ENCODE measurements at regions not wholly inside any gene's neighbourhood (a gene's known extent, or its start where the extent isn't known, plus 50 kb on each side); places are given as distances from the start of the nearest gene placed in this dataset.

DNA sequence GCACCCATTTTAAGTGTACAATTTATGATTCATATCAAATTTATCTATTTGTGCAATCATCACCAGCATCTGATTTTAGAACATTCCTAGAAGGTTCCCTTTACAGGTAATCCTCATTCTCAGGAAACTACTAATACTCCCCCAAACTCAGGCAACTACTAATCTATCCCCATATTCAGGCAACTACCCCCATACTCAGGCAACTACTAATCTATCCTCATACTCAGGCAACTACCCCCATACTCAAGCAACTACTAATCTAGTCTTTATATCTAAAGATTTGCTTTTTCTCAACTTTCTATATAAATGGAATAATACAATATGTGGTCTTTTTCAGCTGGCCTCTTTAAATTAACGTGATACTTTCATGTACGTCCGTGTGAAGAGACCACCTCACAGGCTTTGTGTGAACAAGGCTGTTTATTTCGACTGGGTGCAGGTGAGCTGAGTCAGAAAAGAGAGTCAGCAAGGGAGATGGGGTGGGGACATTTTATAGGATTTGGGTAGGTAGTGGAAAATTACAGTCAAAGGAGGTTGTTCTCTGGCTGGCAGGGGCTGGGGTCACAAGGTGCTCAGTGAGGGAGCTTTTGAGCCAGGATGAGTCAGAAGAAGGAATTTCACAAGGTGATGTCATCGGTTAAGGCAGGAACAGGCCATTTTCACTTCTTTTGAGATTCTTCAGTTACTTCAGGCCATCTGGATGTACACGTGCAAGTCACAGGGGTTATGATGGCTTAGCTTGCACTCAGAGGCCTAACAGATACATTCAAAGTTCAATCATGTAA lies 1444.5 kb upstream of the CADM2 start:
- DNase-seq = no peak

- DNase-seq = no peak
These were observed 1443.7 kb upstream of the CADM2 start for GRCh38 chr3:83515123-83515522.

- peak; percentile 25 to 78 (median 29) for DNase-seq
These were observed 1435.2 kb upstream of the CADM2 start for GRCh38 chr3:83523470-83524073.

DNA sequence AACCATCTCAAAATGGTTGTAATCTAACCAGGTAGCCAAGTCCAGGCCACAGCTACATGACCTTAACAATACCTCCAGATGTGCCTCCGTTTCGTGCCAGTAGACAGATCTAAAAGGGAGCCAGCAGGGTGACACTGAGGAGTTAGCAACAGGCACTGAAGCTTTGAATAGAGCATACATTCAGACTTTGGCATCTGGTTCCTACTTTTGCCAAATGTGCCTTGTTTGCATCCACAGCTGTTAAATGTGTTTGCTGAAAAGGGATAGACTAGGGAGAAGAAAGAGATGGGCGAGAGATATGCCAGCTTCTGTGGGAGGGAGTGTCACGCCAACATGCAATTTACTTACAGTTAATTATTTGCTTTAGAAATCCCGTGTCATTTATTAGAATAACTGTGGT lies 1433.9 kb upstream of the CADM2 start:
- peak in 1 of 3 experiments; percentile 16 for DNase-seq

- no peak for DNase-seq
These were observed 1399.7 kb upstream of the CADM2 start for GRCh38 chr3:83559082-83559481.

DNA sequence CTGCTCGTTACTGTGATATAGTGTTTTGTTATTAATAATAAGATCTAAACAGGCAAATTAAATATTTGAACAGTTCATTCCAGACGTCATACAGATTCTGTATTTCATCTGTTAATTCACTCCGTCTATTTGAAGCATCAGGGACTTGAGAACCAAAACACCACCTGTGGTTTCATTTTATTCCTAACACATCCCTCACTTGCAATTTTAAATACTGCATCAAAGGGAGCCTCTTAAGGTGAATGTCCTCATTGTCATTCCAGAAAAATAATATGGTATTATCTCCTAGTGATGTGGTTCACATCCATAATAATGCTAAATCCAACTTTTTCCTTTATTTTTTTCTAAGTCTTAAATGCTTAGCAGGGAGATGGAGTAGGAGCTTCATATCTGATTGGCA lies 1390.9 kb upstream of the CADM2 start:
- DNase-seq = peak in 2 of 3 experiments; percentile 17 to 72

GRCh38 chr3:83581546-83581945 lies 1377.2 kb upstream of the CADM2 start:
- no peak for DNase-seq

DNA sequence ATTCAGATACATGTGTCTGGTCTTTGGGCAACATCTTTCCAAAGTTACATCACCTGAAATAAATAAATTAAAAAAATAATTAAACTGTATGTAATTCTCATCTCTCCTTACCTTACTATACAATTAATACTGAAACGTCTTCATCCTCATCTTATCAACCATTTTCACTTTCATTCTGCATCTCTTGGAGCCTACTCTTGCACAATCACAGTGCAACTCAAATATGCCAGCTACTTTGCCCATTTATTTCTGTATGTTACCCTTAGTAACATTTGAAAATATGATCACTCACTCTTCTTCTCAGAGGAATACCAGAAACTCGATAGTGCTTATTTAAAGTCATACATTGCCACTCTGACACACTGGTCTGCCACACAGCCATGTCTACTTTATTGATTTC lies 1357.1 kb upstream of the CADM2 start:
- DNase-seq = no peak

- no peak for DNase-seq
These were observed 1336.3 kb upstream of the CADM2 start for GRCh38 chr3:83622526-83622925.

GRCh38 chr3:83625261-83625660 lies 1333.5 kb upstream of the CADM2 start:
- no peak for DNase-seq

GRCh38 chr3:83628471-83628870 lies 1330.3 kb upstream of the CADM2 start:
- no peak for DNase-seq

DNA sequence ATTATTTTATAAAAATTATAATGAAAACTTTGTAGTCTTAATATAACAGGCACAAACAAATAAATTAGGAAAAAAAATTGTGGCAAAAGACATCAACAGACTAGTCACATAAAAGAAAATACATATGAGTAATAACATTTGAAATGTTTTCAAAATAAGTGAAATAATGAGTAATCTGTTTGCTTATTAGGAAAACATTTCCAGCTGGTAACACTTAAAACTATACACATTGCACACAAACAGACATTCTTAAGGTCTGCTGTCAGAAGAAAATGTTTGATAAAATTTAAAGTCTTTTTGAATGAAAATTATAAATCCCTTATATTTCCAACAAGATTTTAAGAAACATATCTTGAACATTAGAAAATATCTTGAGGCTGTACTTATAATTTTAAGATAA lies 1326.3 kb upstream of the CADM2 start:
- DNase-seq = no peak

- DNase-seq = no peak
These were observed 1325.0 kb upstream of the CADM2 start for GRCh38 chr3:83633758-83634157.

- no peak for DNase-seq
These were observed 1309.1 kb upstream of the CADM2 start for GRCh38 chr3:83649692-83650091.

GRCh38 chr3:83655083-83655482 lies 1303.7 kb upstream of the CADM2 start:
- no peak for DNase-seq

DNA sequence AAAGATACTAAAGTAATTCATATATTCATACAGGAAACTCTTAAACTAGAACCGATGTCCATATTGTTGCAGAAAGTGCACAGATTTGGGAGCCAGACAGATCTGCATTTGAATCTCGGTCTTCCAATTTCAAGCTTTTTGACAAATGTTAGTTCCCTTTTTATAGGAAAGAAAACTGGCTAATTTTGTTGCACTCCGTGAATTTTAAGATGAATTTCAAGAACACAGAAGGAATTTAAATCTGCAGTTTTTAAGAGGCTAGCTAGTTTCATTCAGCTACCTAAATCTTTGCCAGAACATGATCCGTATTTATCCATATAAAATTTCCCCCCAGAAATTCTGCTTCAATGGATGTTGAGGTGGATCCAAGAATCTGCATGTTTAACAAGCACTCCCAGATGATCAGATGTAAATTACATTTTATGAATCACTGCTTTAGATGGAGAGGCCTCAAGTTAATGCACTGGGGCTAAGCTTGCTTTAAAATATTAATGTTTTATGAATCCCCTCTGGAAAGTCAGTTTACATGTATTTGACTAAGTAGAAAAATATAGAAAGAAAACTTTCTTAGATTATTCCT lies 1296.3 kb upstream of the CADM2 start:
- no peak for DNase-seq

DNA sequence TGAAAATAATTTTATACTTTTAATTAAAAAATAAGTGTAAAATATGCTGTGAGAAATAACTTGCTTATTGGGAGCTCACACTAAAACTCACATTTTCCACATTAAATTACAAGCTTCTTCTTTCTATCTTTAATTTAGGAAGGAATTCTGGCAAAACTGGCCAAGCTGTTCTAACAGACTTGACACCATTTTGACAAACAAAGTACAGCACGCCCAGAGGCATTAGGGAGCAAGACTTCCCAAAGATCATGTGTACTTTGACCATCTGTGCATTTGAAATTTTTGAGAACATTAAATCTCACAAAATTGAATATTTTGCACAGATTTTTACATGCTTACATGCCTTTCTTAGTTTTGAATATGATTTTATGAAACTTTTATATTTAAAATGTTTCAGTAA lies 1288.4 kb upstream of the CADM2 start:
- DNase-seq = no peak

DNA sequence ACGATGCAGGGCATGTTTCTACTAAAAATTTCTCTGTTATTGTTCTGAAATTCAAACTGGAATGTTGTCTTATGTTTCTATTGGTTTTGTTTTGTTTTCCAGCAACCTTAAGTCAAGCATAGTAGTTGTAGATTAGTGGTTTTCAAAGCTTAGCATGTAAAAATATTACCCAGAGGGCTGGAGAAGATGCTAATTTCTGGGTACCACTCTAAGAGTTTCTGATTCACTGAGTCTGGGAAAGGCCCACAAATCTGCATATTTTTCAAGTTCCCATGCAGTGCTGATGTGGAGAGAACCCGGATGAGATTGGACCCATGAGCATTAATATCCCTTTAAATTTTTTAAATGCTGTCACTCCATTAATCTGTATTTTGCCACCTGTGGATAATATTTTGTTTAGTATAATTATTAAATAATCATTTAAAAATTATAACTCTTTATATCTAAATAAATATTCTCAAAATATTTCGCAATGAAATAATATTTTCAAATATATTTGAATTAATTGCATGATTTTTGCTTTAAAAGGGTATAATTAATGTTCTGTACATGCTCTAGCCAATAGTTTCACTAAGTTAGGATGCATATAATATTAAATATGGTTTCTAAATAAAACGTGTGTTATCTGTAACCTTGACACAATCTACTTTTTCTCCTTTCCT lies 1274.7 kb upstream of the CADM2 start:
- DNase-seq = no peak

- no peak for DNase-seq
These were observed 1252.1 kb upstream of the CADM2 start for GRCh38 chr3:83706669-83707068.

DNA sequence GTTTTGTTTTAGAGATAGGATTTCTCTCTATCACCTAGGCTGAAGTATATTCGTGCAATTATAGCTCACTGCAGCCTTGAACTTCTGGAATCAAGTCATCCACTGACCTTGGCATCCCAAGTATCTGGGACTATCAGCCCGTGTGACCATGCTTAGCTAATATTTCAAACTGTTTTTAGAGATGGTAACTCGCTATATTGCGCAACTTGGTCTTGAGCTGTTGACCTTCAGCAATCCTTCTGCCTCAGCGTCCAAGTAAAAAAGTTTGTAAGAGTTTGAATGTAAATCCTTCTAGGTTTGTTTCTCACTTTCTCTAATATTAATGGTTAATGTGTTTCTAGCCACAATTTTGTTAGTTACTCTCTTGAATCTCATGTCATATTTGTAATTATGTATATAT lies 1243.5 kb upstream of the CADM2 start:
- no peak for DNase-seq

DNA sequence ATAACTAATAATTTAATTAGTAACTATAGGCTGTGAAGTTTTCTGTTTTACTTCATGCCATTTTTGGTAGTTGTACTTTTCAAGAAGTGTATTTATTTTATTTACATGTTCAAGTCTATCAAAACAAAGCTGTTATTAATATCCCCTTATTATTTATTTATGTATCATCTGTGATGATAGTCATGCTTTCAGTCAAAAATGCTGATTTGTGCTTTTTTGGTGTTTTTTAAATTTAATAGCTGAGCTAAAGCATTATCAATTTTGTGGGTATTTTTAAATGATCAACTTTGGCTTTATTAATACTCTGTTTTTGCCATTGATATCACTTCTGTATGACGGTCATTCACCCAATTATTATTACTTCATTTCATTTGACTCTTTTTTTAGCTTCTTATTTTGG lies 1229.2 kb upstream of the CADM2 start:
- no peak for DNase-seq

GRCh38 chr3:83734656-83735055 lies 1224.1 kb upstream of the CADM2 start:
- DNase-seq = no peak

GRCh38 chr3:83738202-83738601 lies 1220.6 kb upstream of the CADM2 start:
- no peak for DNase-seq

GRCh38 chr3:83740504-83740903 lies 1218.3 kb upstream of the CADM2 start:
- DNase-seq = no peak
